Fibroblast of lung (primary cell): ENCODE measurements at regions not wholly inside any gene's neighbourhood (a gene's known extent, or its start where the extent isn't known, plus 50 kb on each side); places are given as distances from the start of the nearest gene placed in this dataset.

ENCODE experiments used
- EZH2 ChIP-seq: IDR thresholded peaks from 2 replicates; pipeline ENCODE4 v1.5.1; 2012; ENCODE audit warnings: low read length, control low read depth, mild to moderate bottlenecking; ENCODE audit errors: missing control alignments
- TF ChIP-seq, protein P1 (sequence below), 2 donors: IDR thresholded peaks in 1 of 2; conservative IDR thresholded peaks in 1 of 2; 1 replicate in 1 of 2; 2 replicates in 1 of 2; pipeline ENCODE4 v1.5.1; 2011 to 2012; ENCODE audit warnings: low read length in 2 of 2, control low read depth in 1 of 2, inconsistent platforms in 1 of 2, low read depth in 1 of 2, mild to moderate bottlenecking in 1 of 2

DNA sequence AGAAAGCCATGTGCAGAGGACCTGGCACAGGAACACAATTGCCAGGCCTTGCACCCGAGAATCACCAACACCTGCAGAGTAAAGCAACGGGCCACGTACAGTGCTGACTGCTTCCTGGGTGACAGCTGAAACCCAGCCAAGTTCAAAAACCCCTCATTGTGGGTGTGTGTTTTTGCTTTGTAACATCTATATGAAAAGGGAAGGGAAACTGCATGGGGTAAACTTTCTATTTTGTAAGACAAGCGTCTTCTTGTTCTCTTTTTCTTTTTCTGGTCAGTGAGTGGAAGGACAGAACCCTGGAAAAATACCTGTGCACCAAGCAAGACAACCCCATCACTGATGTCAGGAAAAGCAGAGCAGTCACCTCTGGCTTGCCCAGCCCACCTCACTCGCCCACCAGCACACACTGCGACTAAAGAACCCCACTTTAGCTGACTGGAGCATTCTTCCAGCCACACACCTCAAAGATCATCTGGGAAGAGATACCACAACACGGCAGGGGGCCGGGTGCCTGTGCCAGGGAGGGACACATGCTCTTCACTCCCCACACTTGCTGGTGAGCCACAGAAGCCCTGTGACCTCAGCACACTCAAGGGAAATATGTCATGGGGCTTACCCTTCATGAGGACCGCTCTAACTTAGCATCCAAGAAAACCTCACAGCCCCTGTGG, 172.3 kb downstream of the NDUFA12 start:
- TF ChIP-seq, protein P1, sequence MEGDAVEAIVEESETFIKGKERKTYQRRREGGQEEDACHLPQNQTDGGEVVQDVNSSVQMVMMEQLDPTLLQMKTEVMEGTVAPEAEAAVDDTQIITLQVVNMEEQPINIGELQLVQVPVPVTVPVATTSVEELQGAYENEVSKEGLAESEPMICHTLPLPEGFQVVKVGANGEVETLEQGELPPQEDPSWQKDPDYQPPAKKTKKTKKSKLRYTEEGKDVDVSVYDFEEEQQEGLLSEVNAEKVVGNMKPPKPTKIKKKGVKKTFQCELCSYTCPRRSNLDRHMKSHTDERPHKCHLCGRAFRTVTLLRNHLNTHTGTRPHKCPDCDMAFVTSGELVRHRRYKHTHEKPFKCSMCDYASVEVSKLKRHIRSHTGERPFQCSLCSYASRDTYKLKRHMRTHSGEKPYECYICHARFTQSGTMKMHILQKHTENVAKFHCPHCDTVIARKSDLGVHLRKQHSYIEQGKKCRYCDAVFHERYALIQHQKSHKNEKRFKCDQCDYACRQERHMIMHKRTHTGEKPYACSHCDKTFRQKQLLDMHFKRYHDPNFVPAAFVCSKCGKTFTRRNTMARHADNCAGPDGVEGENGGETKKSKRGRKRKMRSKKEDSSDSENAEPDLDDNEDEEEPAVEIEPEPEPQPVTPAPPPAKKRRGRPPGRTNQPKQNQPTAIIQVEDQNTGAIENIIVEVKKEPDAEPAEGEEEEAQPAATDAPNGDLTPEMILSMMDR (conservative IDR thresholded peaks at IDR 0.05 in 1 of 2, IDR thresholded peaks at IDR 0.05 in 1 of 2; ENCODE audit: low read depth in 1 of 2, low read length in 2 of 2): no peak
- no peak for TF ChIP-seq EZH2
